ENCODE measurements at regions not wholly inside any gene's neighbourhood (a gene's known extent, or its start where the extent isn't known, plus 50 kb on each side); places are given as distances from the start of the nearest gene placed in this dataset.

DNA sequence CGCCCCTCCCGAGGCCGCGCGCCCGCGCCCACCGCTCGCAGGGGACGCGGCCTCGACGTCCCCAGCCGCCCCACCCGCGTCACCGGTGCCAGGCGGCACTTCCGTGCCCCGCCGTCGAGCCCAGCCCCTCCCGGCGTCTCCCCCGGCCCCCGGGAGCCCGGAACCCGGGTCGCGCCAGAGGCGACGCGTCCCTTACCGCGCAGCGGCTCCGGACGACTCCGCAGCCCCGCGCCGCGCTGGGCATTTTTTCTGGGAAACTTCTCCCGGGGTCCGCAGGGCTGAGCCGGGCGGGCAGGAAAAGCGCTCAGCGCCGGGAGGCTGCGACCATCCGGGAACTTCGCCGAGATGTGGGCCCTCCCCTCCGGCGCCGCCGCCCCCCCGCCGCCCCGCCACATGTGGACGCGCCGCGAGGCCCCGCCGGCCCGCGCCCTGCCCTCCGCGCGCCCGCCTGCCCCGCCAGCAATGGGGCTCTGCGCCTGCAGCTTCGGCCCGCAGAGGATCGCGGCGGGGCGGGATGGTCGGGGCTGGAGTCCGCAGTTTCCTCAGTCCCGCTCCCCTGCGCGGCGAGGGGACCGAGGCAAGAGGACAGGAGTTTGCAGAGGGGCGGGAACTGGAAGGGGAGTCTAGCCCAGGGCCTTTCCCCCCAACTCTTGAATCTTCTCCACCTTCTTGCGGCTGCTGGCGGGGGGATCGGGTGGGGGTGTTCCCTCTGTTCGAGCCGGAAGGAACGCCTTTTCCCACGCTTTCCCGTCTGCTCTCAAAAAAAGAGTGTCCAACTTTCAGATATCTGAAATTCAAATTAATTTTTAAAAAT lies 81.5 kb downstream of the CHRNA1 start:
- Histone ChIP-seq H3K4me1 (peaks cover 31% of the 10 kb centered on the region), H3K27ac (peak overlapping the region; percentile 69), H3K9ac (peak overlapping the region; percentile 65)

DNA sequence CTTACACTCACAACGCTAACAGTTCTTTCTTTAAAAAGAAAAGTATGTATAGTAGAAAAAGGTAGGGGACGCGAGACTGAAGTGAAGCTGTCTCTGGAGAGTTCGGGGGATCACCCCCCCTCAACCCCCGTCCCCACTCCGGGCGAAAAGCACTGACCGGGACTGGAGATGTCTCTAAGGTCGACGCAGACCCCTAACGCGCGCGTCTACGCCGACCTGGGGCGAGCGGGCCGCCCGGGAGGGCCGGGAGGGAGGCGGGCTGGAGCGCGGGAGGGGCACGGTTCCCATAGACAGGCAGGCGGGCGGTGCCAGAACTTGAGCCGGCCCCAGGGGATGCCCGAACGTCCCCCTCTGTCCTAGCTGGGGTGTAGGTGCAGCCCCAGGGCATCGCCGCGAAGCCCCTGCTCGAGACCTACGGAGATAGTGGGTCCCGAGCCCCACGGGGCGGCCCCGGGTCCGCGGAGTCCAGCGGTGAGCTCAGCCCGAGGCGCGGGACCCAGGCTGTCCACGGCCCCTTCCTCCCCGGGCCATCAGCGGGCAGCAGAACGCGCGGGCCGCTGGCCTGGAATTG lies 82.2 kb downstream of the CHRNA1 start:
- H2AFZ ChIP-seq, result peak overlapping the region; percentile 85
- H3K9me3 ChIP-seq (ENCODE audit: control insufficient read depth, low read length), result no peaks in the 10 kb centered on the region
- peak overlapping the region; percentile 91 for H3K4me2 ChIP-seq (ENCODE audit: low read length)
- H3K4me1 ChIP-seq, result peaks cover 35% of the 10 kb centered on the region
- H3K79me2 ChIP-seq, result peaks cover 22% of the 10 kb centered on the region
- H3K36me3 ChIP-seq (ENCODE audit: control insufficient read depth, insufficient read depth, low read length), result no peaks in the 10 kb centered on the region
- no peaks in the 10 kb centered on the region for H3K27me3 ChIP-seq (ENCODE audit: control insufficient read depth, insufficient read depth, low read length)
- H3K4me3 ChIP-seq (ENCODE audit: low read depth, low read length), result peak overlapping the region; percentile 85
- H3K27ac ChIP-seq, result peak overlapping the region; percentile 65
- H3K9ac ChIP-seq, result peak overlapping the region; percentile 65
- TF ChIP-seq, protein P1, sequence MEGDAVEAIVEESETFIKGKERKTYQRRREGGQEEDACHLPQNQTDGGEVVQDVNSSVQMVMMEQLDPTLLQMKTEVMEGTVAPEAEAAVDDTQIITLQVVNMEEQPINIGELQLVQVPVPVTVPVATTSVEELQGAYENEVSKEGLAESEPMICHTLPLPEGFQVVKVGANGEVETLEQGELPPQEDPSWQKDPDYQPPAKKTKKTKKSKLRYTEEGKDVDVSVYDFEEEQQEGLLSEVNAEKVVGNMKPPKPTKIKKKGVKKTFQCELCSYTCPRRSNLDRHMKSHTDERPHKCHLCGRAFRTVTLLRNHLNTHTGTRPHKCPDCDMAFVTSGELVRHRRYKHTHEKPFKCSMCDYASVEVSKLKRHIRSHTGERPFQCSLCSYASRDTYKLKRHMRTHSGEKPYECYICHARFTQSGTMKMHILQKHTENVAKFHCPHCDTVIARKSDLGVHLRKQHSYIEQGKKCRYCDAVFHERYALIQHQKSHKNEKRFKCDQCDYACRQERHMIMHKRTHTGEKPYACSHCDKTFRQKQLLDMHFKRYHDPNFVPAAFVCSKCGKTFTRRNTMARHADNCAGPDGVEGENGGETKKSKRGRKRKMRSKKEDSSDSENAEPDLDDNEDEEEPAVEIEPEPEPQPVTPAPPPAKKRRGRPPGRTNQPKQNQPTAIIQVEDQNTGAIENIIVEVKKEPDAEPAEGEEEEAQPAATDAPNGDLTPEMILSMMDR (IDR thresholded peaks at IDR 0.05), result peak; percentile 7

More for the DNA sequence above, 81.5 kb downstream of the CHRNA1 start:
- no peaks in the 10 kb centered on the region for H3K27me3 ChIP-seq (ENCODE audit: control insufficient read depth, insufficient read depth, low read length)
- TF ChIP-seq, protein P1 (IDR thresholded peaks at IDR 0.05), result no peak
- no peaks in the 10 kb centered on the region for H3K9me3 ChIP-seq (ENCODE audit: control insufficient read depth, low read length)
- peak overlapping the region; percentile 91 for H3K4me2 ChIP-seq (ENCODE audit: low read length)
- peaks cover 22% of the 10 kb centered on the region for H3K79me2 ChIP-seq
- peak overlapping the region; percentile 90 for H2AFZ ChIP-seq
- peak overlapping the region; percentile 85 for H3K4me3 ChIP-seq (ENCODE audit: low read depth, low read length)
- H3K36me3 ChIP-seq (ENCODE audit: control insufficient read depth, insufficient read depth, low read length), result no peaks in the 10 kb centered on the region

DNA sequence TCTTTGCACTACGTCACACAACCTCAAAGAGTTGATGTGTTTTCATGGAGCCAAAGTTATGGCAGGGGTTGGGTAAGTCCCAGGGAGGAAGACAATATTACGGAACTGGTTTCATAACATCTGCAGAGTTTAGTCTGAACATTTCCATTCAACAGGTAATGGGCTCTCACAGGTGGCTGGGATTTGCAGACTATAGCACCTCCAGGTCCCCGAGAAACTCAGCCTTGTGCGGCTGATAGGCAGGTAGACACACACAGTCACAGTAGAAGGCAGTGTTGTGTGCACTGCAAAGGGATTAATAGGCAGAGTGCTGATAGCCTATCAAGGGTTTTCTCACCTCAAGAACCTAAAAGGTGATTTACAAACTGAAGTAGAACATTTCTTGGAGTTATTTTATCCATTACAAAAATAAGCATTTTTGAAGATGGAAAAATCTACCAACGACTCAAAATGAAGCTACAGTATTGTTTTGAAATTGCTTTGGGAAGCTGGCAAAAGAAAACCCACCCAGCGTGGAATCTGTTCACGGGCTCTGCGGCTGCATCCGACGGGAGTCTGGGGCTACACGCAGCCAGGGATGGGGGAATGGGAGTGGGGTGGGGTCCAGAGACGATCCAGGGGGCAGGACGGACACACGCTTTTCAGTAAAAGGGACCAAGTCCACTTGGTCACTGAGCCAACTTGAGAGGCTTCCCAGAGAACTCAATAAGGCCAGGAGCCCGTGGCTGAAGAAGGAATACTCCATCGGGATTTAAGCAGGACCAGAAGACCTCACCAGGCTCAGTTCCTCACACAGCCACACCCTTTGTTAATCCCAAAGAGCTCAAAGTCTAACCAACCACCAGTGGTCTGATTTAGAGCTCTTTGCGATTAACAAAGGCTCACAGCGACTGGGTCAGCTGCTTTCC lies 82.9 kb downstream of the CHRNA1 start:
- Histone ChIP-seq H3K9me3 (ENCODE audit: control insufficient read depth, low read length) (no peaks in the 10 kb centered on the region), H3K27ac (peak overlapping the region; percentile 65), H2AFZ (peak overlapping the region; percentile 85), H3K36me3 (ENCODE audit: control insufficient read depth, insufficient read depth, low read length) (no peaks in the 10 kb centered on the region), H3K79me2 (peaks cover 24% of the 10 kb centered on the region), H3K4me3 (ENCODE audit: low read depth, low read length) (peak overlapping the region; percentile 85), H3K9ac (no peak overlapping the region), H3K4me1 (peaks cover 35% of the 10 kb centered on the region), H3K4me2 (ENCODE audit: low read length) (peak overlapping the region; percentile 91), H3K27me3 (ENCODE audit: control insufficient read depth, insufficient read depth, low read length) (no peaks in the 10 kb centered on the region)
- TF ChIP-seq, protein P1 (IDR thresholded peaks at IDR 0.05), result no peak

DNA sequence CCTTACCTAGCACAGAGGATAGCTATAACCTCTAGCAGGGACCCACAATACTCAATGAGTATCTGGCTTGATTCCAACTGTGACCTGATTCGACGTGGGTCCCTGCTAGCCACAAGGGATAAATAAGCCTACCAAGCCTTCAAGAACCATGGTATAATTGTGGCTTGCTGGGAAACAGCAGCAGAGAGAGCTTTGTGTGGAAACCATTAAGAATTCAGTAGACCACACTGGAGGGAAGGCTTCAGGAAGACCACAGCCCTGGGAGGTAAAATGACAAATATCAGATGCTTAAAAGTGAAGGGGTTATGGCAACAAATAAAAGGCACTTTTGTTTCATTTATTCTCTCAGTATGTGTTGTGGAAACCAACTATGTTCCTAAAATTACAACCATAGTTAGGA lies 82.6 kb upstream of the WIPF1 start:
- Histone ChIP-seq H3K27me3 (ENCODE audit: control insufficient read depth, insufficient read depth, low read length) (no peaks in the 10 kb centered on the region), H3K9ac (no peak overlapping the region), H3K4me1 (peaks cover 35% of the 10 kb centered on the region), H3K9me3 (ENCODE audit: control insufficient read depth, low read length) (no peaks in the 10 kb centered on the region), H3K4me3 (ENCODE audit: low read depth, low read length) (no peak overlapping the region), H3K79me2 (peaks cover 27% of the 10 kb centered on the region), H3K27ac (no peak overlapping the region), H3K36me3 (ENCODE audit: control insufficient read depth, insufficient read depth, low read length) (no peaks in the 10 kb centered on the region), H2AFZ (no peak overlapping the region), H3K4me2 (ENCODE audit: low read length) (no peak overlapping the region)
- TF ChIP-seq, protein P1 (IDR thresholded peaks at IDR 0.05), result no peak

Measured in parathyroid adenoma (tissue), 2 donors.